ENCODE measurements at regions not wholly inside any gene's neighbourhood (a gene's known extent, or its start where the extent isn't known, plus 50 kb on each side); places are given as distances from the start of the nearest gene placed in this dataset.

DNA sequence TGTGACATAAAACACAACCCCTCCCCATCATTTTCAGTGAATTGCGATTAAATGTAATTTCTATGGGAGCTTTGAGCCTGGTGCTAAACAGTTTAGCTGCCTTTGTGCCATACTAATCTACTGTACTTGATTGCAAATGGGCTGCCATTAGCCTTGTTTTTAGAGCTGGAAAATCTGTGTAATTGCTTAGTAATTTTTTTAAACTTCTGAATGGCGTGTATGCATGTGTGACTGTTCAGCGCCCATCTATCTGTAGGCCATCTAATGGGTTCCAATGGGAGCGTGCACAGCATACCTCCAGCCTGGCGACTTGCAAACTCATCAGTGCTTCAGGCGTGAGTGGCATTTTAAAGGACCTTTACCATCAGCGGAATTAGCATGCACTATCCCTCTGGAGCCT lies 142.7 kb upstream of the KIRREL3 start:
- TF ChIP-seq SMAD3 (CRISPR knock-in tag; IDR thresholded peaks at IDR 0.05; ENCODE audit: borderline replicate concordance) (no peak), NR3C1 (CRISPR knock-in tag; conservative IDR thresholded peaks at IDR 0.05; ENCODE audit: low read depth) (no peak), NR2C2 (CRISPR knock-in tag; IDR thresholded peaks at IDR 0.05) (no peak), TCF7 (CRISPR knock-in tag; IDR thresholded peaks at IDR 0.05; ENCODE audit: low read depth) (no peak), FOXJ3 (CRISPR knock-in tag; IDR thresholded peaks at IDR 0.05; ENCODE audit: borderline replicate concordance) (no peak), CBFB (CRISPR knock-in tag; IDR thresholded peaks at IDR 0.05; ENCODE audit: low read depth) (no peak), KAT7 (CRISPR knock-in tag; IDR thresholded peaks at IDR 0.05; ENCODE audit: borderline replicate concordance) (no peak)
- TF ChIP-seq, protein P1, sequence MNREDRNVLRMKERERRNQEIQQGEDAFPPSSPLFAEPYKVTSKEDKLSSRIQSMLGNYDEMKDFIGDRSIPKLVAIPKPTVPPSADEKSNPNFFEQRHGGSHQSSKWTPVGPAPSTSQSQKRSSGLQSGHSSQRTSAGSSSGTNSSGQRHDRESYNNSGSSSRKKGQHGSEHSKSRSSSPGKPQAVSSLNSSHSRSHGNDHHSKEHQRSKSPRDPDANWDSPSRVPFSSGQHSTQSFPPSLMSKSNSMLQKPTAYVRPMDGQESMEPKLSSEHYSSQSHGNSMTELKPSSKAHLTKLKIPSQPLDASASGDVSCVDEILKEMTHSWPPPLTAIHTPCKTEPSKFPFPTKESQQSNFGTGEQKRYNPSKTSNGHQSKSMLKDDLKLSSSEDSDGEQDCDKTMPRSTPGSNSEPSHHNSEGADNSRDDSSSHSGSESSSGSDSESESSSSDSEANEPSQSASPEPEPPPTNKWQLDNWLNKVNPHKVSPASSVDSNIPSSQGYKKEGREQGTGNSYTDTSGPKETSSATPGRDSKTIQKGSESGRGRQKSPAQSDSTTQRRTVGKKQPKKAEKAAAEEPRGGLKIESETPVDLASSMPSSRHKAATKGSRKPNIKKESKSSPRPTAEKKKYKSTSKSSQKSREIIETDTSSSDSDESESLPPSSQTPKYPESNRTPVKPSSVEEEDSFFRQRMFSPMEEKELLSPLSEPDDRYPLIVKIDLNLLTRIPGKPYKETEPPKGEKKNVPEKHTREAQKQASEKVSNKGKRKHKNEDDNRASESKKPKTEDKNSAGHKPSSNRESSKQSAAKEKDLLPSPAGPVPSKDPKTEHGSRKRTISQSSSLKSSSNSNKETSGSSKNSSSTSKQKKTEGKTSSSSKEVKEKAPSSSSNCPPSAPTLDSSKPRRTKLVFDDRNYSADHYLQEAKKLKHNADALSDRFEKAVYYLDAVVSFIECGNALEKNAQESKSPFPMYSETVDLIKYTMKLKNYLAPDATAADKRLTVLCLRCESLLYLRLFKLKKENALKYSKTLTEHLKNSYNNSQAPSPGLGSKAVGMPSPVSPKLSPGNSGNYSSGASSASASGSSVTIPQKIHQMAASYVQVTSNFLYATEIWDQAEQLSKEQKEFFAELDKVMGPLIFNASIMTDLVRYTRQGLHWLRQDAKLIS (CRISPR knock-in tag; IDR thresholded peaks at IDR 0.05; ENCODE audit: borderline replicate concordance) = no peak
- TF ChIP-seq, protein P2, sequence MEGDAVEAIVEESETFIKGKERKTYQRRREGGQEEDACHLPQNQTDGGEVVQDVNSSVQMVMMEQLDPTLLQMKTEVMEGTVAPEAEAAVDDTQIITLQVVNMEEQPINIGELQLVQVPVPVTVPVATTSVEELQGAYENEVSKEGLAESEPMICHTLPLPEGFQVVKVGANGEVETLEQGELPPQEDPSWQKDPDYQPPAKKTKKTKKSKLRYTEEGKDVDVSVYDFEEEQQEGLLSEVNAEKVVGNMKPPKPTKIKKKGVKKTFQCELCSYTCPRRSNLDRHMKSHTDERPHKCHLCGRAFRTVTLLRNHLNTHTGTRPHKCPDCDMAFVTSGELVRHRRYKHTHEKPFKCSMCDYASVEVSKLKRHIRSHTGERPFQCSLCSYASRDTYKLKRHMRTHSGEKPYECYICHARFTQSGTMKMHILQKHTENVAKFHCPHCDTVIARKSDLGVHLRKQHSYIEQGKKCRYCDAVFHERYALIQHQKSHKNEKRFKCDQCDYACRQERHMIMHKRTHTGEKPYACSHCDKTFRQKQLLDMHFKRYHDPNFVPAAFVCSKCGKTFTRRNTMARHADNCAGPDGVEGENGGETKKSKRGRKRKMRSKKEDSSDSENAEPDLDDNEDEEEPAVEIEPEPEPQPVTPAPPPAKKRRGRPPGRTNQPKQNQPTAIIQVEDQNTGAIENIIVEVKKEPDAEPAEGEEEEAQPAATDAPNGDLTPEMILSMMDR (IDR thresholded peaks at IDR 0.05) = no peak
- TF ChIP-seq, protein P3, sequence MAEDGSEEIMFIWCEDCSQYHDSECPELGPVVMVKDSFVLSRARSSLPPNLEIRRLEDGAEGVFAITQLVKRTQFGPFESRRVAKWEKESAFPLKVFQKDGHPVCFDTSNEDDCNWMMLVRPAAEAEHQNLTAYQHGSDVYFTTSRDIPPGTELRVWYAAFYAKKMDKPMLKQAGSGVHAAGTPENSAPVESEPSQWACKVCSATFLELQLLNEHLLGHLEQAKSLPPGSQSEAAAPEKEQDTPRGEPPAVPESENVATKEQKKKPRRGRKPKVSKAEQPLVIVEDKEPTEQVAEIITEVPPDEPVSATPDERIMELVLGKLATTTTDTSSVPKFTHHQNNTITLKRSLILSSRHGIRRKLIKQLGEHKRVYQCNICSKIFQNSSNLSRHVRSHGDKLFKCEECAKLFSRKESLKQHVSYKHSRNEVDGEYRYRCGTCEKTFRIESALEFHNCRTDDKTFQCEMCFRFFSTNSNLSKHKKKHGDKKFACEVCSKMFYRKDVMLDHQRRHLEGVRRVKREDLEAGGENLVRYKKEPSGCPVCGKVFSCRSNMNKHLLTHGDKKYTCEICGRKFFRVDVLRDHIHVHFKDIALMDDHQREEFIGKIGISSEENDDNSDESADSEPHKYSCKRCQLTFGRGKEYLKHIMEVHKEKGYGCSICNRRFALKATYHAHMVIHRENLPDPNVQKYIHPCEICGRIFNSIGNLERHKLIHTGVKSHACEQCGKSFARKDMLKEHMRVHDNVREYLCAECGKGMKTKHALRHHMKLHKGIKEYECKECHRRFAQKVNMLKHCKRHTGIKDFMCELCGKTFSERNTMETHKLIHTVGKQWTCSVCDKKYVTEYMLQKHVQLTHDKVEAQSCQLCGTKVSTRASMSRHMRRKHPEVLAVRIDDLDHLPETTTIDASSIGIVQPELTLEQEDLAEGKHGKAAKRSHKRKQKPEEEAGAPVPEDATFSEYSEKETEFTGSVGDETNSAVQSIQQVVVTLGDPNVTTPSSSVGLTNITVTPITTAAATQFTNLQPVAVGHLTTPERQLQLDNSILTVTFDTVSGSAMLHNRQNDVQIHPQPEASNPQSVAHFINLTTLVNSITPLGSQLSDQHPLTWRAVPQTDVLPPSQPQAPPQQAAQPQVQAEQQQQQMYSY (CRISPR knock-in tag; IDR thresholded peaks at IDR 0.05) = no peak
- TF ChIP-seq, protein P4, sequence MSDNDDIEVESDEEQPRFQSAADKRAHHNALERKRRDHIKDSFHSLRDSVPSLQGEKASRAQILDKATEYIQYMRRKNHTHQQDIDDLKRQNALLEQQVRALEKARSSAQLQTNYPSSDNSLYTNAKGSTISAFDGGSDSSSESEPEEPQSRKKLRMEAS (CRISPR knock-in tag; IDR thresholded peaks at IDR 0.05) = no peak
- TF ChIP-seq, protein P5, sequence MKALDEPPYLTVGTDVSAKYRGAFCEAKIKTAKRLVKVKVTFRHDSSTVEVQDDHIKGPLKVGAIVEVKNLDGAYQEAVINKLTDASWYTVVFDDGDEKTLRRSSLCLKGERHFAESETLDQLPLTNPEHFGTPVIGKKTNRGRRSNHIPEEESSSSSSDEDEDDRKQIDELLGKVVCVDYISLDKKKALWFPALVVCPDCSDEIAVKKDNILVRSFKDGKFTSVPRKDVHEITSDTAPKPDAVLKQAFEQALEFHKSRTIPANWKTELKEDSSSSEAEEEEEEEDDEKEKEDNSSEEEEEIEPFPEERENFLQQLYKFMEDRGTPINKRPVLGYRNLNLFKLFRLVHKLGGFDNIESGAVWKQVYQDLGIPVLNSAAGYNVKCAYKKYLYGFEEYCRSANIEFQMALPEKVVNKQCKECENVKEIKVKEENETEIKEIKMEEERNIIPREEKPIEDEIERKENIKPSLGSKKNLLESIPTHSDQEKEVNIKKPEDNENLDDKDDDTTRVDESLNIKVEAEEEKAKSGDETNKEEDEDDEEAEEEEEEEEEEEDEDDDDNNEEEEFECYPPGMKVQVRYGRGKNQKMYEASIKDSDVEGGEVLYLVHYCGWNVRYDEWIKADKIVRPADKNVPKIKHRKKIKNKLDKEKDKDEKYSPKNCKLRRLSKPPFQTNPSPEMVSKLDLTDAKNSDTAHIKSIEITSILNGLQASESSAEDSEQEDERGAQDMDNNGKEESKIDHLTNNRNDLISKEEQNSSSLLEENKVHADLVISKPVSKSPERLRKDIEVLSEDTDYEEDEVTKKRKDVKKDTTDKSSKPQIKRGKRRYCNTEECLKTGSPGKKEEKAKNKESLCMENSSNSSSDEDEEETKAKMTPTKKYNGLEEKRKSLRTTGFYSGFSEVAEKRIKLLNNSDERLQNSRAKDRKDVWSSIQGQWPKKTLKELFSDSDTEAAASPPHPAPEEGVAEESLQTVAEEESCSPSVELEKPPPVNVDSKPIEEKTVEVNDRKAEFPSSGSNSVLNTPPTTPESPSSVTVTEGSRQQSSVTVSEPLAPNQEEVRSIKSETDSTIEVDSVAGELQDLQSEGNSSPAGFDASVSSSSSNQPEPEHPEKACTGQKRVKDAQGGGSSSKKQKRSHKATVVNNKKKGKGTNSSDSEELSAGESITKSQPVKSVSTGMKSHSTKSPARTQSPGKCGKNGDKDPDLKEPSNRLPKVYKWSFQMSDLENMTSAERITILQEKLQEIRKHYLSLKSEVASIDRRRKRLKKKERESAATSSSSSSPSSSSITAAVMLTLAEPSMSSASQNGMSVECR (CRISPR knock-in tag; IDR thresholded peaks at IDR 0.05; ENCODE audit: borderline replicate concordance) = no peak
- TF ChIP-seq, protein P6, sequence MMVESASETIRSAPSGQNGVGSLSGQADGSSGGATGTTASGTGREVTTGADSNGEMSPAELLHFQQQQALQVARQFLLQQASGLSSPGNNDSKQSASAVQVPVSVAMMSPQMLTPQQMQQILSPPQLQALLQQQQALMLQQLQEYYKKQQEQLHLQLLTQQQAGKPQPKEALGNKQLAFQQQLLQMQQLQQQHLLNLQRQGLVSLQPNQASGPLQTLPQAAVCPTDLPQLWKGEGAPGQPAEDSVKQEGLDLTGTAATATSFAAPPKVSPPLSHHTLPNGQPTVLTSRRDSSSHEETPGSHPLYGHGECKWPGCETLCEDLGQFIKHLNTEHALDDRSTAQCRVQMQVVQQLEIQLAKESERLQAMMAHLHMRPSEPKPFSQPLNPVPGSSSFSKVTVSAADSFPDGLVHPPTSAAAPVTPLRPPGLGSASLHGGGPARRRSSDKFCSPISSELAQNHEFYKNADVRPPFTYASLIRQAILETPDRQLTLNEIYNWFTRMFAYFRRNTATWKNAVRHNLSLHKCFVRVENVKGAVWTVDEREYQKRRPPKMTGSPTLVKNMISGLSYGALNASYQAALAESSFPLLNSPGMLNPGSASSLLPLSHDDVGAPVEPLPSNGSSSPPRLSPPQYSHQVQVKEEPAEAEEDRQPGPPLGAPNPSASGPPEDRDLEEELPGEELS (CRISPR knock-in tag; IDR thresholded peaks at IDR 0.05) = no peak

Data from WTC11 (cell line).